HG02610 (cell line): ENCODE measurements at regions not wholly inside any gene's neighbourhood (a gene's known extent, or its start where the extent isn't known, plus 50 kb on each side); places are given as distances from the start of the nearest gene placed in this dataset.
A peak's percentile ranks its signal among the peaks of the same experiment; 100 is the strongest.
"Not testable (repeated sequence)": the region's sequence is repeated elsewhere in the genome, so short reads cannot be mapped to it uniquely, and the experiment has no call there.

Experiments
- ATAC-seq: cut with Tn5 transposase; IDR thresholded peaks from one replicate; pipeline ENCODE4 v1.9.1; 2021; ENCODE audit warnings: mild to moderate bottlenecking, moderate library complexity; ENCODE audit not compliant: unreplicated experiment

DNA sequence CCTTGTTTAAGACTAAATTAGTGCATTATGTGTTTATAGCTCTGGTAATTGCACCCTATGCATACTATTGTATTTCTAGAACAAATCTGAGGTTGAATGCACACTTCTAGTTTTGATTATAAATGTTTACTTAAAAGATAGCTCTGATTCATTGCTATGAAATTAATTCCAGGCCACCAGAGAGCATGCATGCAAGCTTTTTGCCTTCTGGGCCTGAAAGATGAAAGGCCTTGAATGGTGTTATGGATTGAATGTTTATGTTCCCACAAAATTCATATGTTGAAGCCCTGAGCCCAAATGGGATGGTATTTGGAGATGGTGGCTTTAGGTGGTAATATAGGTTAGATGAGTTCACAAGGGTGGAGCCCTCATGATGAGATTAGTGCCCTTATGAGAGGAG, 695.0 kb upstream of the MAP3K7 start:
- ATAC-seq, result no peak

DNA sequence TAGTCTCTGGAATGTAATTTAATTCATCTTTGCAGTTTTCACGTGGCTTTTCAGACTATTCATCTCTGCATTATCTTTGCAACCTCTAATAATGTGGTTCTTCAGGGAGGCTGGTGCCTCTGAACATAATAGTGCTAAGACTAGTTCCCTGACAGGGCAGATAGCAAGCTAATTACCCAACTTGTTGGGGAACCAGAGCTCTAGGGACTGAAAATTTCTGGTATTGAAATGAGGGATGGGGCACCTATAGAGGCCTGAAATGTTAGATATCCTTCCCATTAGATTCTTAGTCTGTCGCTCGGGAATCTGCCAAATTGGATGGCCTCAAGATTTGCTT, 693.6 kb upstream of the MAP3K7 start:
- ATAC-seq, result no peak

DNA sequence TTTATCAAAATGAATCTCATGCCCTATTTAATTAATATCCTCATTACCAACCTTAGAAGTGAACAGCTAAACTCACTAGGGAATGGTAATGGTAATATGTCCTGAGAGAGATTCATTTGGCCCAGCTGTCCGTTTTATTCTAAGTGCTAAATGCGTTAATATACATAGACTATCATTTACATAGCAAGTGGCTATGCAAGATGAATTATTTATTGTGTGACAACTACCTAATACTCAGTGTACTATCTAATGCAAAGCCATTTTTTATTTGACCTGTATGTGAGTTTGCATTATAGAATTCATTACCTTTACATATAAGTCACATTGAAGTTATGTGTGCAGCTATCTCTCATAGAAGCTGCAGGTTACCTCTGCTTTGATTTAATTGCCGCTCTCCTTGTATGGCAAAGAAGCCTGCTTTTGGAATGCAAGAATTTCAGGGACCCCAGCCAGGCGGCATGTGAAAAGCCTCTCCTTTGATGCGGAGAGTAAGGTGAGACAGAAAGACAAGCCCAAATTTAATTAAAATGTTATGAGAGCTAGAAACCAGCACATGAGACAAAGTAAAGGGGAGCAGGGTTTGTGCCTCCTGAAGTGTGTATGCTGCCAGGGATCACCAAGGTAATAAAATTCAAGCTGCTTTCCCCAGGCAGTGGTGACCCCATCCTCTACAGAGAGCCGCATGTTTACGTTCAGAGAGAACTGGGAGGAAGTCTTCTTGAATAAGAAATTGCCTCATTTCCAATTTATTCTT, 693.0 kb upstream of the MAP3K7 start:
- ATAC-seq, result no peak

- ATAC-seq, result no peak
Measured at GRCh38 chr6:91278416-91278815, 691.5 kb upstream of the MAP3K7 start.

DNA sequence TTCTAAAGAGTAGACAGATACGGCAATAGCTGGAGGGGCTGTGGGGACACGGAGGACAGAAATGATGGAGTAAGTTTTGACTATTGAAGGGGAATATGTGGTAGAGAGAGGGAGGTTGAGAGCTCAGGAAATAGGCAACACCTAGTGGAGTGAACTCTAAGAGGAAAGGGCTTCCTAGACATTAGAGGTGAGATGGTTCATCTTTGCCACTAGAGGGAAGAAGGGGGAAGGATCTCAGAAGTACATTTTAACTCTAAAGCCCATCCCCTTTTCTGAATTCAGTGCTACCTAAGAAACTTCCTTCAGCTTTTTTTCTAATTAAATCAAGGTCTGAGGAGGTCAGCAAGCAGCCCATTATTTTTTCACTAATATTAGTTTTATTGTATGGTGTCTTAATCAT, 689.4 kb upstream of the MAP3K7 start:
- ATAC-seq, result peak; percentile 59

- ATAC-seq, result no peak
Measured at GRCh38 chr6:91273729-91274128, 686.9 kb upstream of the MAP3K7 start.

DNA sequence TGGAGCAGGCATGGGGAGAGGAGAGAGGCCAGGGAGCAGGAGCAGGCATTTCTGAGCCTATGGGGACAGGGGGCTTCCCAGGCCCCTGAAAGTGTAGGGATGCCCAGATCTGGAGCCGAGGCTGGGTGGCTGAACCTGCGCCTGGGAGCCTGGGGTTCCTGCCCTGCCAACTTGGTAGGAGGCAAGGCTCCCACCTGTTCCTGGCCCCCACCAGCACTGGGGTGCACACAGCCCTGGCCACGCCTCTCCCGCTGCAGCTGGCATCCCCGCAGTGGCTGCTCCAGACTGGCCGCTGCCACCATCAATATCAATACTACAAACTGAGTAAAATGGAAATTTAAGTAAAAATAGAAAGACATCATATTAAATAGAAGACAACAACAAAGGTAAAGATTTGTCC, 684.9 kb upstream of the MAP3K7 start:
- no peak for ATAC-seq

GRCh38 chr6:91268941-91269340, 682.1 kb upstream of the MAP3K7 start:
- ATAC-seq, result no peak

- no peak for ATAC-seq
Measured at GRCh38 chr6:91267246-91267645, 680.4 kb upstream of the MAP3K7 start.

GRCh38 chr6:91266156-91266555, 679.3 kb upstream of the MAP3K7 start:
- no peak for ATAC-seq

DNA sequence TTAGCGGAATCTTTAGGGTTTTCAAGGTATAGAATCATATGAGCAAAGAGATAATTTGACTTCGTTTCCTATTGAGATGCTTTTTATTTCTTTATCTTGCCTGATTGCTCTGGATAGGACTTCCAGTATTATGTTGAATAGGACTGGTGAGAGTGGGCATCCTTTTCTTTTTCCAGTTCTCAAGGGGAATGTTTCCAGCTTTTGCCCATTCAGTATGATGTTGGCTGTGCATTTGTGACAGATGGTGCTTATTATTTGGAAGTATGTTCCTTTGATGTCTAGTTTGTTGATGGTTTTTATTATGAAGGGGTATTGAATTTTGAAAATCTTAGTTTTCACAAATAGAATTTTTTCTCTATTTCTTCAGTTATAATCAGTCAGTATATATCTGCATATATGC, 656.6 kb upstream of the MAP3K7 start:
- no peak for ATAC-seq

DNA sequence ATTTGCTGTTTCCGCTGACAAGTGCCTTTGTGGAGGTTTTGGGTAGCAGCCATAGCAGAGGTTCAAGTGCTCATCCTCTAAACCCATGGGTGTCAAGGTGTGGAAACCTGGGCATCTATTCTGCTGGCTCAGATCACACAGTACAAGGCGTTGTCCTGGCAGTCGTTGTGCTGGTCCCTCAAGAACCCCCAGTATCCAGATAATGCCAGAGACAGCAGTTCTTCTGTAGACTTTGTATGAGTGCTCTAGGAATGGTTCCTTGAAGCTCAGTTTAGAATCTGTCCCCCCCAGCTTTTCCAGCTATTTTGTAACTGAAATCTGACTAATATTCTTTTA, 655.7 kb upstream of the MAP3K7 start:
- ATAC-seq, result no peak

DNA sequence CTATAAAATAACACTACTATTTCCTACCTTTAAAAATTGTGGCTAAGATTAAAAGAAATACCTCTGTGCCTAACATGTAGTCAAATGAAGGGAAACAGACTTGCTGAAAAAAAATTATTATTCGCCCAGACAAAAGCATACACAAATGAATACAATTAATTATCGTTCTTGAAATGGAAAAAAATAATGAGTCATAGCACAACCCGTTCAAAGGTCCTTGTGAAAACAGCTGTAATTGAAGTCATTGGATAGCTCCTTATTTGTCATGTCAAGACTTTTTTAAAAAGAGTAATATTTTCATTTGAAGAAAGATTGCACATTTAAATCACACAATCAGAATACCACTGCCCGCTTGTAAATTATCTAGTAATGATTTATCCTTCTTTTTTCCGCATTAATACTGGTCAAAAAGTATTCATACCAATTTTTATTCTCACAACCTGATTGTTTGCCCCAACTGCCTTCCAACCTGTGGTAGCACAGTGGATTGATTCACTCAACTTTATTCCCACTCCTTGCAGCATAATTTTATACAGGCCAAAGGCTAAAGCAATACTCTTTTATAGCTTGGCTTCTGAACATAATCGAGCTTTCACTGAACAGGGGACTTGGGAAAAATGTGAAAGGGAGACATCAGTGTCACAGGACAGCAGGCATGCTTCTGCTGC, 655.2 kb upstream of the MAP3K7 start:
- ATAC-seq, result no peak

GRCh38 chr6:91240878-91241603, 654.2 kb upstream of the MAP3K7 start:
- ATAC-seq, result peak; percentile 61

DNA sequence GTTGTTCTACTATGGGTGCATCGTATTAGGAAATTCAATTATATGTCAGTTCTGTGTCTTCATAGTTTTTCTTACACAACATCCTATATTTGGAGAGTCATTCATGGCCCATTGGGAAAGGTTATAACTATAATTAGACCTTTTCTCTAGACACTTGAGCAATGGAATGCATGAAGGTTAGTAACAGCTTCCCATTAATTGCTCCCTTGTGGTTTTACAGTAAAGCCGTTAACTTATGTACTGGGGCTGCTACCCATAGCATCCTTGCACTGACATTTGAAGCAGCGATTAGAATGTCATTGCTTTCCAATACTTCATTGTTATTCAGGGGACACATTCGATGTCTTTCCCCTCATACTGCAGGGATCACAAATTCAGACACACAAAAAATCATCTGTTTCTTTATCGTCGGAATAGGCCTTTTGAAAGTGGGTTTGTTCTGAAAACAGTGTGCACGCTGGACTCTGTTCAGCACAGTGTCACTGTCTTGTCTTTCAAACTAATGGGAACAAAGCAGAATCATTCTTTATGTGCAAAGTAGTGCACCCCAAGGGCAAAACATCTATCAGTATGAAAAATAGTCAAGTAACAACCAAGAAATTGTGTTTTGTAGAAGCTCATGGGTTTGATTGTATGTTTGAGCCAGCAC, 634.3 kb upstream of the MAP3K7 start:
- no peak for ATAC-seq

- ATAC-seq, result no peak
Measured at GRCh38 chr6:91213229-91213901, 626.5 kb upstream of the MAP3K7 start.

DNA sequence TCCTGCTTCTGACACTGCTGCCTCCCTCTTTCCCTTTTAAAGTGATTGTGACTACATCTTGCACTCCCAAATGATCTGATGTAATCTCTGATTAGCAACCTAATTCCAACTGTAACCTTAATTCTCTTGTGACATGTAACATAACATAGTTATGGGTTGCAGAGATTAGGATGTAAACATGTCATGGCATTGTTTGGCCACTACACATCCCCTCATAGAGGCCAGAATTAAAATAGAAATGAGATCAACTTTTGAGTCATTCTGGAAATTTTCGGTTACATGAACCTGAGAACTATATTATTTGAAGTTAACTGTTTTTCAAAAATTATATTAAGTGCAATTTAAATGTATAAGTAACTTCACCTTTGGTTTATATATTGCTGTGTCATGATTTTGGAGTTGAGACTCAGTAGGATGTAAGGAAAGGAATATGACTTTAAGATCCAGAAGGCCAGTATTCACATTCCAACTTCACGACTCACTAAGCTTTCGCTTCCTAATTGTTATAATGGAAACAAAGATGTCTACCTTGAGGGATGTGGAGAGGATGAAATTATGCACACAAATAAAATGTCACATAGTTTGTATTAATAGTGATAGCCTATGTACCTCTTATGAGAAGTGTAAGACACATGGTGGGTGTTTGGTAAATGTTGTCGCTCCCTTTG, 611.9 kb upstream of the MAP3K7 start:
- ATAC-seq, result no peak

DNA sequence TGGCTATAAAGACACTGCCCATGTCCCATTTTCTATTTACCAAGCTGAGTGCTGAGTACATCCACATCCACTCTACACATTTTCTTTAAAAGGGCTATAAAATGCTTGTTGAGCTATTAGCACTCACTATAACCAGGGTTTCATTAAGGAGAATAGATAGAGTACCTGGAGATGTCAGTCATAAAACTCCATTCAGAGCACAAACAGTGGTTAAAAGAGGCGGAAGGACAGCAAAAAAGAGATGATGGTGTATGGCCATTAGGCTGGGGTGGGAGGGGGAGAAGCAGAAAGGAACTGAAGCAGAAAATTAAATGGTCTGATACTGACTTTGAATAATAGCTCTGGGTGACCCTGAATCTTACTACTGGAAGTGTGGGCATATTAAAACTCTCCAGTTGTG, 609.9 kb upstream of the MAP3K7 start:
- ATAC-seq, result no peak

DNA sequence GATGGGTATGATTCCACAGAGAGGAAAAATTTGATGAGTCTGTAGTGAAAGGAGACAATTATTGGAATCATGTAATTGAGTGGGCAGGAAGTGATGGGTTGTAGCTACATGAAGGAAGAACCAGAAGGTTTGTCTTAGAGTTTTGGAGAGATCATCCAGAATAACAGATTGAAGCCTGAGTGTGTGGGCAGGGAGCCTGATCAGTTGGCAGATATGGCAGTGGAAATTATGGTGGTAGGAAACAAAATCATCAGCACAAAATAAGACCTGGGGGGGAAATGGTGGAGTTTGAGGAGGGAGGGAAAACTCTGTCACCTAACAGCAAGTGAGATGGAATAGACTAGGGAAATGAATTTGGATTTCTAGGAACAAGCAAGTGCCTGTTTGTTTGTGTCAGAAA, 606.6 kb upstream of the MAP3K7 start:
- ATAC-seq, result no peak

DNA sequence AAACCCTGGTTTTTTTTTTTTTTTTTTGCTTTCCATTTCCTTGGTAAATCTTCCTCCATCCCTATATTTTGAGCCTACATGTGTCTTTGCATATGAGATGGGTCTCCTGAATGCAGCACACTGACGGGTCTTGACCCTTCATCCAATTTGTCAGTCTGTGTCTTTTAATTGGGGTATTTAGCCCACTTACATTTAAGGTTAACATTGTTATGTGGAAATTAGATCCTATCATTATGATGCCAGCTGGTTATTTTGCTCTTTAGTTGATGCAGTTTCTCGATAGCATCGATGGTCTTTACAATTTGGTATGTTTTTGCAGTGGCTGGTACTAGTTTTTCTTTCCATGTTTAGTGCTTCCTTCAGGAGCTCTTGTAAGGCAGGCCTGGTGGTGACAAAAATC, 603.2 kb upstream of the MAP3K7 start:
- ATAC-seq, result not testable (repeated sequence)

GRCh38 chr6:91185072-91185471, 598.2 kb upstream of the MAP3K7 start:
- ATAC-seq, result no peak
